Right atrium auricular region (tissue), 2 donors: ENCODE measurements at regions not wholly inside any gene's neighbourhood (a gene's known extent, or its start where the extent isn't known, plus 50 kb on each side); places are given as distances from the start of the nearest gene placed in this dataset.

Source experiments
- DNase-seq: peaks from one replicate; pipeline ENCODE4 v3.0.0-alpha.2; 2019; ENCODE audit warnings: low spot score
- H3K27ac ChIP-seq, 2 donors: fragments of 200-600 bp; sonication (generic); 1 replicate in 1 of 2; 2 replicates in 1 of 2; pipeline ENCODE4 v1.5.1; 2016 to 2019
- H3K27me3 ChIP-seq, 2 donors: fragments of 200-600 bp; sonication (generic); one replicate each; pipeline versions ENCODE4 v1.5.1 to v1.6.0; 2017 to 2019
- H3K36me3 ChIP-seq: fragments of 200-600 bp; sonication (generic); one replicate; pipeline ENCODE4 v1.5.1; 2016
- H3K4me1 ChIP-seq, 2 donors: fragments of 200-600 bp; sonication (generic); one replicate each; pipeline versions ENCODE4 v1.5.1 to v1.6.0; 2017 to 2019
- H3K4me3 ChIP-seq, 2 donors: fragments of 200-600 bp; sonication (generic); 1 replicate in 1 of 2; 2 replicates in 1 of 2; pipeline ENCODE4 v1.5.1; 2017 to 2019; ENCODE audit warnings: mild to moderate bottlenecking in 1 of 2, moderate library complexity in 1 of 2
- H3K9me3 ChIP-seq, 2 donors: fragments of 200-600 bp; sonication (generic); one replicate each; pipeline ENCODE4 v1.5.1; 2019
- CTCF ChIP-seq, 2 donors: fragments of 200-600 bp; sonication (generic); IDR thresholded peaks; one replicate each; pipeline ENCODE4 v1.5.1; 2019; ENCODE audit warnings: antibody characterized with exemption in 2 of 2

DNA sequence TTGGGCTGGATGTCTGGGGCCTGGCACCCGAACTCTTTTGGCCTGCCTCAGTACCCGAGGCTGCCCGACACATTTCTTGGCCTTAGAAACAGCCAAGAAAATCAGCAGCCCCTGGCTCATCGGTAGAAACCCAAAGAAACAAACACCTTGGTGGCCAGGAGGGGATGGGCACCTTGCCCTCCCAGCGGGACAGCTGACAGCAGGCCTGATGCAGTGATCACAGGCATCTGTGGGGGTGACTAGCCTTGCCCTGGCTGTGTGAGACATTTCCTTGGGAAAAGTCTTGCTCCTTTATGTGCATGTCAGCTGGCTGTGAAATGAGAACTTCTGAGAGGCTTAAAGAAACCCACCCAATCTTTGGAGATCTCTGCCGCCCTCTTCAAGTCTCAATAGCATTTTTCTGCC, 60.9 kb downstream of the SMIM38 start:
- no peaks in the 10 kb centered on the region for H3K36me3 ChIP-seq
- H3K9me3 ChIP-seq = no peaks in the 10 kb centered on the region
- no peak overlapping the region for H3K27ac ChIP-seq
- H3K4me1 ChIP-seq = peaks cover 0 to 13% of the 10 kb centered on the region in 2 donors
- H3K27me3 ChIP-seq = no peaks in the 10 kb centered on the region
- no peak overlapping the region for H3K4me3 ChIP-seq
- DNase-seq = no peak
- no peak for TF ChIP-seq CTCF (IDR thresholded peaks at IDR 0.05)

DNA sequence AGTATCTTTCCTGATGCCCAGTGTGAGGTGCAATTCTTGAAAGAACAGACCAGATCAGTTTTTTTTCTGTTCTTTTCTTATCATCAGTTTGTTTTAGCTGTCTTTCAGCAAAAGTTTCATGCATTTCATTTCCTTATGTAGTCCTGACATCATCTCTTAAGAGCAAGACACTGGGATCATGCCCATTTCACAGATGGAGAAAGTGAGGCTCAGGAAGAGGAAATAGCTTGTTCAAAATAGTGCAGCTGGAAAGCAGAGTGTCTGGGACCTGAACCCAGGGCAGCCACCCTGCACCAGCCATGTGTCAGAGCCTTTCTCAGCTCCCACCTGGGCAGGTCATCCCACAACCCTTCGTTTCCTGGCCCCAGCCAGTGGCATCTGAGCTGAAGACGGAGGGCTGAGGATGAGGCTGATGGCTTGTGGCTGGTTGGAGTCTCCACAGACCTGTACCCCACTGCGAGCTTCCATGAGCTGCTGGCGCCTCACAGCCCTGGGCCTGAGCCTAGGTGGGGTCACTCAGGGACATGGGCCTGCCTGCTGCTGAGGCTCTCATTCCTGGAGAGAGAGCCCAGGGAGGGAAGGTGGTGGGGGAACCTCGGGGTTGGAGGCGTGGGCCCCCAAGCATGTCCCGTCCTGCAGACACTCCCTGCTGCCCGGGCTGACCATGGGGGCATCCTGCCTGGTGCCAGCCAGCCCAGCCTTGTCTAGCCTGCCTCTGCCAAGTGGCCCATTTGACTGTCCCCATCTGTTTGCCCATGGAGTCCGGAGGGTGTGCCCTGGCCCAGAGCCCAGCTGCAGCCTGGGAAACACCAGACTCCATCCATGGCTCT, 61.8 kb downstream of the SMIM38 start:
- no peaks in the 10 kb centered on the region for H3K27me3 ChIP-seq
- H3K4me1 ChIP-seq = peaks cover 0 to 7% of the 10 kb centered on the region in 2 donors
- H3K4me3 ChIP-seq = no peak overlapping the region
- no peaks in the 10 kb centered on the region for H3K36me3 ChIP-seq
- H3K9me3 ChIP-seq = no peaks in the 10 kb centered on the region
- DNase-seq = no peak
- H3K27ac ChIP-seq = no peak overlapping the region
- TF ChIP-seq CTCF (IDR thresholded peaks at IDR 0.05) = no peak

- H3K27ac ChIP-seq = no peak overlapping the region
- no peaks in the 10 kb centered on the region for H3K9me3 ChIP-seq
- H3K27me3 ChIP-seq = no peaks in the 10 kb centered on the region
- H3K4me3 ChIP-seq = no peak overlapping the region
- peaks cover 0 to 7% of the 10 kb centered on the region in 2 donors for H3K4me1 ChIP-seq
- no peaks in the 10 kb centered on the region for H3K36me3 ChIP-seq
- DNase-seq = no peak
- no peak for TF ChIP-seq CTCF (IDR thresholded peaks at IDR 0.05)
Measured at GRCh38 chr11:69218271-69218682, 62.5 kb downstream of the SMIM38 start.

- DNase-seq = no peak
- Histone ChIP-seq H3K9me3 (peaks cover 0 to 1% of the 10 kb centered on the region in 2 donors), H3K4me3 (no peak overlapping the region), H3K4me1 (peaks cover 0 to 7% of the 10 kb centered on the region in 2 donors), H3K27ac (no peak overlapping the region), H3K36me3 (no peaks in the 10 kb centered on the region), H3K27me3 (no peaks in the 10 kb centered on the region)
- no peak for TF ChIP-seq CTCF (IDR thresholded peaks at IDR 0.05)
Measured at GRCh38 chr11:69218946-69219720, 63.4 kb downstream of the SMIM38 start.

GRCh38 chr11:69219991-69220390, 64.3 kb downstream of the SMIM38 start:
- DNase-seq = no peak
- peaks cover 0 to 7% of the 10 kb centered on the region in 2 donors for H3K4me1 ChIP-seq
- H3K36me3 ChIP-seq = no peaks in the 10 kb centered on the region
- H3K27me3 ChIP-seq = no peaks in the 10 kb centered on the region
- no peak for TF ChIP-seq CTCF (IDR thresholded peaks at IDR 0.05)
- peaks cover 0 to 4% of the 10 kb centered on the region in 2 donors for H3K9me3 ChIP-seq
- H3K27ac ChIP-seq = no peak overlapping the region
- H3K4me3 ChIP-seq = no peak overlapping the region
